SU-DHL-6 (cell line): ENCODE measurements at regions not wholly inside any gene's neighbourhood (a gene's known extent, or its start where the extent isn't known, plus 50 kb on each side); places are given as distances from the start of the nearest gene placed in this dataset.

ENCODE experiments used
- CTCF ChIP-seq: fragments of 200-600 bp; sonication (generic); IDR thresholded peaks from one replicate; pipeline ENCODE4 v1.5.1; 2017; ENCODE audit warnings: antibody characterized with exemption, mild to moderate bottlenecking, low read length, moderate library complexity; ENCODE audit not compliant: insufficient read depth, poor library complexity, severe bottlenecking
- EZH2phosphoT487 ChIP-seq: fragments of 200-600 bp; sonication (generic), shearing (Covaris generic); conservative IDR thresholded peaks from 2 replicates; pipeline ENCODE4 v1.6.1; 2018; ENCODE audit warnings: mild to moderate bottlenecking, antibody characterized with exemption, low read length, moderate library complexity, mixed read lengths

- TF ChIP-seq CTCF (no peak), EZH2phosphoT487 (no peak)
Measured at GRCh38 chr14:99117671-99118045, 154.3 kb downstream of the BCL11B start.
